ENCODE measurements at regions not wholly inside any gene's neighbourhood (a gene's known extent, or its start where the extent isn't known, plus 50 kb on each side); places are given as distances from the start of the nearest gene placed in this dataset.
A peak's percentile ranks its signal among the peaks of the same experiment; 100 is the strongest.
"Not testable (repeated sequence)": the region's sequence is repeated elsewhere in the genome, so short reads cannot be mapped to it uniquely, and the experiment has no call there.

DNA sequence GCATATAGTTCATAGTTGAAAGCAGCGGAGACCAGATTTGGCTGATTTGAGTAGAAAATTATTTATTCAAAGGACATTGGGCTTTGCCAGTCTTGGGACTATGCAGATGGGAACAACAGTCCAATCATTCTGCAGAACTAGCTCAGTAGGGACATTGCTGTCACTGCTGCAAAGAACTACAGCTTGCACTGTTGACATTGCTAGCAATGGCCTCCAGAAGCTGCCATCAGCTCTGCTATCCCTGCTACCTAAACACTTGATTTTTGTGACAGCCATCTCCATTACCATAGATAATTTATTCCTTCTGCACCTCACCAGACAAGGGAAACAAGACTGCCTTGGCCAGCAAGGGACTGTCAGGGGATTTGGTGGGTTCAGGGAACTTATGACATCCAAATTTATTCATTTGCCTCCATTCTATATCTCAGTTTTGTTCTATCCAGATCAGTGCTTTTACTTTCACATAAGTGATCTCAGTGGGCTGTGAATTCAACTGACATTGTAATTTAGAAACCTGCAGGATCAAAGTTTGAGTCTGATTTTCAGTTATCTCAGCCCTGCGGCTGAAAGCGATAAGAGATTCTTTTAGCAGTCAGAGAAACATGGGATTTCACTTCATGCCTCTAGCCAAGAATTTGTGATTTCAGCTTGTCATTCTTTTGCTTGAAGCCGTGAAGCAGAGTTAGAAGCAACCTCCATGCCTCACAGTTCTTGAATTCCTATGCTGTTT, 136.7 kb upstream of the FBXO33 start:
- no peak for DNase-seq (ENCODE audit: low read depth)

DNA sequence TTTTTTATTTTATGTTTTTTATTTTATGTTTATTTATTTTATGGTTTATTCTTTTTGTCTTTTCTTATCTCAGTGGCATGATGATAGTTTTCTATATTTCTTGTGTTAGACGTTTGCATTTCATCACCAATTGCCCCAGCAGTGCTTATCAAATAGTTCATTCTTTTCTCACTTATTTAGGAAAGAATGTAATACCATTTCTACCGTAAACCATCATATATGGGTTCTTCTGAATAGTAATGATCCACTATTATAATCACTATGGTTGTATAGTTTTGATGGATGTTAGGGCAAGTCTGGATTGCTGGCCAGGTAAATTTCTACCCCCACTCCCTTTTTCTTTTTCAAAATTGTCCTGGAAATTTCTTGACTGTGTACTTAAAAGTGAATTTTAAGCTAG, 134.6 kb upstream of the FBXO33 start:
- DNase-seq (ENCODE audit: low read depth): no peak

DNA sequence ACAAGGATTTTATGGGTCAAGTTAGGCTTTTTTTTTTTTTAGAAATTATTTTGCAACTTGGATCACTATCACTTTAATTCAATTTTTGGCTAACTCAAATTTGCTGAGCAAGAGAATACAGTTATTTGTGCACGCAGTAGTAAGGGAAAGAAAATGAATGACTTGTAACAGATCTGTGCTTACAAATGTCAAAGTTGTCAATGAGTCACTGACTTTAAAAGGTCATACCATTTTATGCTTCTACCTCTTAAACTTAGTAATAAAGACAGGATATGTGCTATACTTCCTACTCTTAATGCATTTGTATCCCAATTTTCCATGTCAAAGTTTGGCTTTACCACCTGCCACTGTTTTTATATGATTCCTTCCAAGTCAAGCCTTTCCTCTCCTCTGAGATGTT, 131.1 kb upstream of the FBXO33 start:
- DNase-seq (ENCODE audit: low read depth): no peak

DNA sequence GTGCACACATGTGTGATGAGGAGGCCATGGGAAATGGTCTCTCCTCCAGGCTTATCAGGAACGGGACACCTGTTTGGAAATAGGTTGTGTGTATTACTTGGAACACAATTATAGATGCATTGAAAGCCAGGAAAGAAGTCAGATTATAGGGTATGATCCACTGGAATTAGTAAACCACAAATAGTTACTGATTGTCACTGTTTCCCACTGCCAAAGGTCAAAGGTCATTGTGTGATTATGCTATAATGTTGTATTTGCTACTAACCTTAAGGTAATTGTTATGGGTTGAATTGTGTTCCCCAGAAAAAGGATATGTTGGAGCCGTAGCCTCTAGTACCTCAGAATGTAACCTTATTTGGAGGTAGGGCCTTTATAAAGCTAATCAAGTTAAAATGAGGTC, 129.9 kb upstream of the FBXO33 start:
- DNase-seq (ENCODE audit: low read depth): no peak

DNA sequence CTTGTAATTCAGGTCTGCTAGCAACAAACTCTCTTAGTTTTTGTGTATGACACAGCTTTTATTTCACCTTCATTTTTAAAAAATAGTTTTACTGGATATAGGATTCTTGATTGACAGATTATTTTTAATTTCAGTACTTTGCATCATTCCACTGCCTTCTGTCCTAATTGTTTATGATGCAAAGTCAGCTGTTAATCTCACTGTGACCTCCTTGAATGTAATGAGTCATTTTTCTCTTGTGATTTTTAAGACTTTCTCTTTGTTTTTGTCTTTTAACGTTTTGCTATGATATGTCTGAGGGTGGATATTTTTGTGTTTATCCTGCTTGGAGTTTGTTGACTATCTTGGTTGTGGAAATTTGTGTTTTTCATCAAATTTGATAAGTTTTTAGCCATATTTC, 126.3 kb upstream of the FBXO33 start:
- DNase-seq (ENCODE audit: low read depth): no peak

DNA sequence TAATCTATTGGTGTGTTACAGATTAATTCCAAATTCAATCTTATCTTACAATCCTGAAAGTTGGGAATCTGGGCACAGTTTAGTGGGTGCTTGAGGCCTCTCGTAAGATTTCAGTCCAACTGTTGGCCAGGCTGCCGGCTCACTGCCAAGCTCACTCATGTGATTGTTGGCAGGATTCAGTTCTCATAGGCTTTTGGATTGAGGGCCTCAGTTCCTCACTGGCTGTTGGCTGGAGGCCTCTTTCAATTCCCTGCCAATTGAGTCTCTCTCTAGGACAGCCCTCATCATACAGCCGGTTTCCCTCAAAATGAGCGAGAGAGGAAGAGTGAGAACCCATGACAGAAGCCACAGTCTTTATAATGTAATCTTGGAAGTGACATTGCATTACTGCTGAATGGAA, 123.5 kb upstream of the FBXO33 start:
- DNase-seq (ENCODE audit: low read depth): no peak

DNA sequence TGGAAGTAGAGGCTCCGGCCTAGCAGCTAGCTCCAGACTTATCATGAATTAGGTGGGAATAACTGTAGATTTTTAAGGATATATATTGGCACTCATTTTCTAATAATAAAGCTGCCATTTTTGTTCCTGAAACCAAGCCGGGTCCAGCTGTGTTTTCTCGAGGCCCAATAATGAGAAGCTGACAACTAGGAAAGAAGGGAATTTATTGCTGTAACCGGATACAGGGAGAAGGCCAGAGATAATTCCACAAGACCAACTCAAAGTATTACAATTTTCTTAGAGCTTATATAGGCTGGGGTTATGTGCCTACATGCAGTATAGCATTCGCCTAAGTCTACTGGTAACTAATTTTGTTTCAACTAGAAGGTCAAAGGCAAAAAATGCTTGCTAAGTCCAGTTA, 122.3 kb upstream of the FBXO33 start:
- no peak for DNase-seq (ENCODE audit: low read depth)

DNA sequence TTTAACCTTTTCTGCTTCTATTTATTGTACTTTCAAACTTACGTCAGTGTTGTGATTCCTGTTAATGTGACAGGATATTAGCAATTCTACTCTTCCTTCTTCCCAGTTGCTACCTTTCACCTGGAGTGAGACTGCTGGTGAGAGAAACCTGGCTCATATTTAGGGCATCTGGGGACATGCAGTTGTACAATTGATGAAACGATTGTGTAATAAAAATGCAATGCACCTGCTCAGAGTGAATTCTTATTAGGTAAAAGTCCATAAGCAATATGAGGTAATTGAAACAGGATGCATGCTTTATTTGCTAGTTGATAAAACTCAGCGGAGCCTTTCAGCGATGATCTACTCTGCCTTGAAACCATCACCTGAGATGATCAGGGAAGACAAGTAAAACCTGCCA, 116.1 kb upstream of the FBXO33 start:
- DNase-seq (ENCODE audit: low read depth): no peak

DNA sequence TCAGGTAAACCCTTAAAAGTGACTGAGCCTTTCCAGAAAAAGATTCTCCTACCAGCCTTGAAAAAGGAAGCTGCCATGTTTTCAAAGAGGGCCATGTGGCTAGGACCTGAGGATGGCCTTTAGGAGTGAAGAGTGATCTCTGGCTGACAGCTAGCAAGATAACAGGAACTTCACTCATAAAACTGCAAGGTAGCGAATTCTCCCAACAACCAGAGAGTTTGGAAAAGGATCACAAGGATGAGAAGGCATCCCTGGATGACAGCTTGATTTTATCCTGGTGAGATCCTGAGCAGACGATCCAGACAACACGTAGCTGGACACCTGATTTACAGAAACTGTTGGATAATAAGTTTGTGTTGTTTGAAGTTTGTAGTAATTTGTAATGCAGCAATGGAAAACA, 115.6 kb upstream of the FBXO33 start:
- DNase-seq (ENCODE audit: low read depth): no peak

DNA sequence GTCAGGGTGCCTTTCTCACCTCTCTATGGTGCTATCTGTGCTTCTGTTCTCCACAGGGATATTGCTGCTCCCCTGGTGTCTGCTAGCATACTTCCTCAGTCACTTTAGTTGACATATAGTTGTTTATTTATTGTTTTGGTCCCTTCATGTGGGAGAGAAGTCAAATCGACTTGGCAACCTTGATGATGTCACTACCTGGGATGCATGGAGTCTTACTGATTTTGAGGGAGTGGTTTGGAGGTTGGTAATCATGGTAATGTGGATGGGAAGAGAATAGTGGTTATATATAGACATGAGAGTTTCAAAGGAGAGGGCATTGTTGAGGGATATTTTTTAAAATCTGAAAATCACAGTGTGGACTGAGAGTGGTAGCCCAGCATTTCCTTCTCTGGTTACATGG, 73.6 kb upstream of the FBXO33 start:
- no peak for DNase-seq (ENCODE audit: low read depth)

DNA sequence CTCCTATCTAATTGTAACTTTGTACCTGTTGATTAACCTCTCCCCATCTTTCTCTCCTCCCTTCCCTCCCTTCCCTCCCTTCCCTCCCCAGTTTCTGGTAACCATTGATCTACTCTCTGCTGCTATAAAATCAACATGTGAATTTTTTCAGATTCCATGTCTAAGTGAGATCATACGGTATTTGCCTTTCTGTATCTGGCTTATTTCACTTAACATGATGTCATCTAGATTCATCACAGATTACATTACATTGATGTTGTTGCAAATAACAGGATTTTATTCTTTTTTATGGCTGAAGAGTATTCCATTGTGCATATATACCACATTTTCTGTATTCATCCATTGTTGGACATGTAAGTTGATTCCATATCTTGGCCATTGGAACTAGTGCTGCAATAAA, 68.0 kb upstream of the FBXO33 start:
- no peak for DNase-seq (ENCODE audit: low read depth)

DNA sequence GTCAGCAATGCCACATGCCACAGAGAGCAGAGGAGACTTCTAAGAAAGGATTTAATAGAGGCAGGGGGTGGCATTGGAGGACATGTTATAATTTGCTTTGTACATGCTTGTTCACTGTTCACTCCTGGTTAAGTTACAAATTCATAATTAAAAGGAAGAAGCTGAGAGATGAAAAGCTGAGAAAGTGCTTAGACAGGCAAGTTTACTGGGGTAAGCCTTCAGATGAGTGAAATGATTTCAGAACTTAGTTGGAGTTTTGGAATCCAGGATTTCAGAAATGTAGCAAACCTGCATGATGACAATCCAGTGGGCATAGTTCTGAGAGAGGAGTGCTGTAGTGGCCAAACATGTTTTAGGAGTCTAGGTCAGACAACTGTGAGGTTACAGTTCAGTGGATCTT, 67.3 kb upstream of the FBXO33 start:
- DNase-seq (ENCODE audit: low read depth): no peak

DNA sequence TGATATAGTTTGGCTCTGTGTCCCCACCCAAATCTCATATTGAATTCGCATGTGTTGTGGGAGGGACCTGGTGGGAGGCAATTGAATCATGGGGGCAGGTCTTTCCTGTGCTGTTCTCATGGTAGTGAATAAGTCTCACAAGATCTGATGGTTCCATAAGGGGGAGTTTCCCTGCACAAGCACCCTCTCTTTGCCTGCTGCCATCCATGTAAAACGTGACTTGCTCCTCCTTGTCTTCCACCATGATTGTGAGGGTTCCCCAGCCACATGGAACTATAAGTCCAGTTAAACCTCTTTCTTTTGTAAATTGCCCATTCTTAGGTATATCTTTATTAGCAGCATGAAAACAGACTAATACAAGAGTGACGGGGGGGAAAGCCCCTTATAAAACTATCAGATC, 65.4 kb upstream of the FBXO33 start:
- not testable (repeated sequence) for DNase-seq (ENCODE audit: low read depth)

DNA sequence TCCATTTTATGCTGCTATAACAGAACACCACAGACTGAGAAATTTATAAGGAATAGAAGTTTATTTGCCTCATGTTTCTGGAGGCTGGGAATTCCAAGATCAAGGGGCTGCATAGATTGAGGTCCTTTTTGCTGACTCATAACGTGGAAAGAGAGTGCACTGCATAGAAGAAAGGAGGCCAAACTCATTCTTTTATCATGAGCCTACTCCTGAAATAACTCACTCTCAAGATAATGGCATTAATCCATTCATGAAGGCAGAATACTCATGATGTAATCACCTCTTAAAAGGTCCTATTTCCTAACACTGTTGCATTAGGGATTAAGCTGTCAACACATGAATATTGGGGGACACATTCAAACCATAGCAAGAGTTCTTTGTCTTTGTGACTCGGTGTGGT, 60.0 kb upstream of the FBXO33 start:
- DNase-seq (ENCODE audit: low read depth): peak; percentile 84

DNA sequence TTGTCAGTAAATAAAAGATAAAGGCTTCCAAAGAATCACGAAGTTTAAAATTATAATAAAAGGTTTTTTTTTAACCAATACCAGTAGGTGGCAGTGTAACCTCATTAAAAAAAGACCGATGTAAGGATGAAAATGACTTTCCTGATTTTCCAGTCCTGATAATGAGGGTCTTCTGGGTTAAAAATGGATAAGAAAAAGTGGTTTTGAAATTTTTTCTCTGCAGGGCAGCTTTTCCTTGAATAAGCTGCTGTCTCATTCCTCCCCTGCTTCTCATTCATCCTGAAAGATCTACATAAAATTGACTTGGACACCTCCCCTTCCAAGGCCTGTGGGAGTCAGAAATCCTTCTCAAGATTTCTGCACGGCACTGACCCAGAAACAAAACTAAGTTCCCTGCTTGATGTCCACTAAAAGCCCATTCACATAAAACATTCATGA, 58.9 kb upstream of the FBXO33 start:
- DNase-seq (ENCODE audit: low read depth): peak; percentile 14

DNA sequence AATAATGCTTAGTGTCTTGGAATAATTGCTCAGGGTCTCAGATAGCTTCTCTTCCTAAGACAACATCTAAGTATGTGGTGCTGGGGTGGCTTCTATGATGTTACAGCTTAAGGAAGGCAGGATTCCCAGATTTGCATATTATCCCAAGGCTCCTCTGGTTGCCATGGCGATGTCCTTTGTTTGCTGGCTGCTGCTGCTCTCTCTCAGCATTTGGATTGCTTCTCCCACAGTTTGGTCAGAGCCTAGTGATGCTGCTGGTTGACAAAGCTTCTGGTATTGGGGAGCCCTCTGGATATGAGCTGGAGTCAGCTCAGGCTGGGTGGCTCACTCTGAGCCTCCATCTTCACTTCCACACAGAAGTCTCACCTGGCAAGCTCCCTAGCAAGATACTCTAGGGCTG, 56.4 kb upstream of the FBXO33 start:
- DNase-seq (ENCODE audit: low read depth): no peak

DNA sequence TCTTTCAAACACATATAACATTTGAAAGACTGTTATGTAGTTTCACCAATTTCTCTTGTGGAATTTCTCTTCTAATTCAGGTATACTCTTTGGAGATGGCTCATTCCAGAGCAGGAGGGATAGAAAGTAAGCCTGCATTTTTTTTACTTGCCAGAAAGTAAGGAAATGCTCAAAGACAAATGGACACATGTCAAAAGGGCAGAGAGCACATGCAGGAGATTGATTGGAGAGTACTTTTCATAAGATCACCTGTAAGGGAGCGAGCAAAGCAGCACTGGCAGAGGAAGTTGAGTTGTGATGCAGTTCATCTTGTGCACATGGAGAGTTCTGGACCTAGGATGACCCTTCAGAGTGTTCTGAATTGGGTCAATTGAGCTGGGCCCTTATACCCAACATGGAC, 51.4 kb upstream of the FBXO33 start:
- no peak for DNase-seq (ENCODE audit: low read depth)

Measured in HS-5 (cell line).